DMS 273 (cell line): ENCODE measurements at regions not wholly inside any gene's neighbourhood (a gene's known extent, or its start where the extent isn't known, plus 50 kb on each side); places are given as distances from the start of the nearest gene placed in this dataset.
A peak's percentile ranks its signal among the peaks of the same experiment; 100 is the strongest.
"Not testable (repeated sequence)": the region's sequence is repeated elsewhere in the genome, so short reads cannot be mapped to it uniquely, and the experiment has no call there.

Experiments used
- DNase-seq: peaks from one replicate; lab custom pipeline; 2025; ENCODE audit not compliant: unreplicated experiment; lab: John Stamatoyannopoulos, UW

DNA sequence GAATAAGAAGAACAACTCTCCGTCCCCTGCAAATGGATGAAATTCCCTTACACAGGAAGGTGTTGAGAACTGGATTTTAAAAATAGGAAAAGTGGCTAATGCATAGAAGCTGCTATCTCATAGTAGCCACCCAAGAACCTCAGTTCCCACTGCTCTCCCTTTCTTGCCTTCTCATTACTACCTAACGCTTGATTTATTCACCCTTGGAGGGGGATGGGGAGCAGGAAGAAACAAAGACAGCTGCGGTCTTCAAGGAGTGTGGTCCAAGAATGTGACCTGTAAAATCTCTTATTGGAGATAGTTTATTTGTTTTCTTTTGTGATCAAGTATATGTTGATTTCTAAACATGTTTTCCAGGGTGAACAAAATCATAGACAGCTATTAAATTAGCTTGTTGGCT is 274.1 kb upstream of the CTNNB1 start:
- DNase-seq = no peak

DNA sequence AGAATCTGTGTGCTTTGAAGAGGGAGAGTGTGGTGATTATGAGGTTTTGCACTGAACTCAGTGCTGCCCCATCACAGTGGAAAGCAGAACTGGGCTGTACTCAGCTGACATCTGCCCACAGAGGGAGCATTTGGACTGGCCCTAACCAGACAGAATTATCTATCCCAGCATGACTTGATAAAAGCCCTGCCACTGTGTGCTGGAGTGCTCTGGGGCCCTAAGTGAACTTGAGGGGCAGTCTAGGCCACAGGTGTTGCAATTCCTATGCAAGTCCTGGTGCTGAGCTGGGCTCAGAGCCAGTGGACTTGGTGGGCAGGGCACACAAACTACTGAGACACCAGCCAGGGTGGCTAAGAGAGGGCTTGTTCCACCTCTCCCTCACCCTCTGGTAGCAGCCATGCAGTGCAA is 269.2 kb upstream of the CTNNB1 start:
- peak; percentile 4 for DNase-seq

DNA sequence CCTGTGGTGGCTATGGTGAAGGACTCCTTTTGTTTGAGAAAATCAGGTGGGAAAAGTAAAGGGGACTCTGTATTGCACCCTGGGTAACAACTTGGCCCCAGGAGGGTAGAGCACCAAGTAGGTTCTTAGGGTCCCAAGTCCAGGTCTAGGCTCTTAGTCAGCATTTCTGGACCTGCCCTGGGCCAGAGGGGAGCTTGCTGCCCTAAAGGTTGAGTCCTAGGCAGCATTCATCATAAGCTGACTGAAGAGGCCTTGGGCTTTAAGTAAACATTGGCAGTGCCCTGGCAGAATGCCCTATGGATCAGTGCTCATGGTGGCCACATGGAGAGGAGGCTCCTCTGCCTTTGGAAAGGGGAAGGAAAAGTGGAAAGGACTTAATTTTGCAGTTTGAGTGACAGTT is 268.5 kb upstream of the CTNNB1 start:
- no peak for DNase-seq

DNA sequence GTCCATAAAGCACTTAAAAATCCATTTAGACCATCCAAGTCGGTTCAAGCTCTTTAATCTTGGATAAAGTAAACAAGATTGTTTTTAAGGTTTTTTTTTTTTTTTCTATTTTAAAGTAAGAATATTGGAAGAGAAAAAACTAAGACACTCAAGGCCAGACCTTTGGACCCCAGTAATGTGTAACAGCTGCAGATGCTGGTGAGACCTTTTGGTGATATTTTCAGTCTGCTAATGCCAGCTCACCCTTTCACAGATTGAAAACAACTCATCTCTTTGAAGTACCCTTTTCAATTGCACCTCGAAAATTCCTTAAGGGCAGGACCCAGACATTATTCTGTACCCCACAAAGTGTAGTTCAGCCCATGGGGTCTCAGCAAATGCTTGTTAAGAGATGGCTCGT is 260.7 kb upstream of the CTNNB1 start:
- DNase-seq = no peak

DNA sequence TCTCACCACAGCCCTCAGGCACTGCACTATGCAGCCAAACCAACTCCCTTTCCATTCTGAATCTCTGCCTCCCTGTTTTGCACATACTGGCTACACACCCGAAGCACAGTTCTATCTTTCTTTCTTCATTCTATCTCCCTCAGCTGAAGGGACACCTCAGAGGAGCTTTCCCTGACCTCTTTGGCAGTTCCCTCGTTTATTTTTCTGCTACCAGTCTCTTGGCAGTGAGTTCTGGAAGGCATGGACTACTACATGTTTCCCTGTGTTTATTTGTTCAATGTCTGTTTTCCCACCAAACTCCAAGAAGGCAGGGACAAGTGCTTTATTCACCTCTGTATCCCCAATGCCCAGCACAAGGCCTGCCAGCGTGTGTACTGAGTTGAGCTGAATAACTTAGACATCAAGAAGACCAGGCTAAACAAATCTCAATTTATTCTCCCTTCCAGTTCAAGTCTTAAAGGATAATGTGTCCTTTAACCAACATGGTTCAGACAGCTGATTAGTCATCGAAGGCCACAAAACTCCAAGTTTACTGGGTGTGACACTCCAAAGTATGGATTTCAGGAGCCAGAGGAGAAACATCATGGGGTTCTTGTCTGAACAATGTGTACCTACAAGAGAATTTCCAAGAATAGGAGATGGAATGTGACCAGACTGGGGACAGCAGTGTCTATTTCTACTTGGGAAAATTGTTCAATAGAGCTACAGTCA is 260.1 kb upstream of the CTNNB1 start:
- no peak for DNase-seq

DNA sequence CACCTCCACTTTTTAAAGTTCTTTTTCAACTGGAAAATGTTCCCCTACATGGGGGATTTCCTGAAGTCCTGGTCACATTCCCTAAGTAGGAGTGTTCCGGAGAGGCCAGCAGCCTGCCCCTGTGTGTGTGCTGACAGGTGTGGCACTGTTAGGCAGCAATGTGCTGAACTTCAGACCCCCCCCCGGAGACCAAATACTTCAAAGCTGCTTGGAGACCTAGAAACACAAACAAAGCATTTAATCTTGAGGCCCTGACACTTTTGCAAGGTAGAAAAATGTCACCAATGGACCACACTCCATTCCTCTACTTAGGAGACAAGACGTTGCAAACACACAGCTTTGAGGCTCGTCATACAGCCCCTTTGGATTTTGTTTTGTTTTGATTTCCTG is 259.6 kb upstream of the CTNNB1 start:
- no peak for DNase-seq

DNA sequence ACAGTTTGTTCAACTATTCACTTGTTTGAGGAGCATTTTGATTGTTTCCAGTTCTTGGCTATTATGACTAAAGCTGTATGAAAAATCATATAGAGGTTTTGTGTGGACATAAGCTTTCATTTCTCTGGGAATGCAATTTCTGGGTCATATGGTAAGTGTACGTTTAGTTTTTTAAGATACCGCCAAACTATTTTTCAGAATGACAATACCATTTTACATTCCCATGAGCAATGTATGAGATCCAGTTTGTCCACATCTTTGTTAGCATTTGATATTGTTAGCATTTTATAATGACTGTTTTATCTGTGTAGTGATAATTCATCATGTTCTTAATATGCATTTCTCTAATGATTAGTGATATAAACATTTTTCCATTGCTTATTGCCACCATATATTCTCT is 258.7 kb upstream of the CTNNB1 start:
- DNase-seq = no peak

DNA sequence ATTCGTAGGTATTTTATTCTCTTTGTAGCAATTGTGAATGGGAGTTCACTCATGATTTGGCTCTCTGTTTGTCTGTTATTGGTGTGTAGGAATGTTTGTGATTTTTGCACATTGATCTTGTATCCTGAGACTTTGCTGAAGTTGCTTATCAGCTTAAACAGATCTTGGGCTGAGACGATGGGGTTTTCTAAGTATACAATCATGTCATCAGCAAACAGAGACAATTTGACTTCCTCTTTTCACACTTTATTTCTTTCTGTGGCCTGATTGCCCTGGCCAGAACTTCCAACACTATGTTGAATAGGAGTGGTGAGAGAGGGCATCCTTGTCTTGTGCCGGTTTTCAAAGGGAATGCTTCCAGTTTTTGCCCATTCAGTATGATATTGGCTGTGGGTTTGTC is 252.3 kb upstream of the CTNNB1 start:
- DNase-seq = not testable (repeated sequence)

DNA sequence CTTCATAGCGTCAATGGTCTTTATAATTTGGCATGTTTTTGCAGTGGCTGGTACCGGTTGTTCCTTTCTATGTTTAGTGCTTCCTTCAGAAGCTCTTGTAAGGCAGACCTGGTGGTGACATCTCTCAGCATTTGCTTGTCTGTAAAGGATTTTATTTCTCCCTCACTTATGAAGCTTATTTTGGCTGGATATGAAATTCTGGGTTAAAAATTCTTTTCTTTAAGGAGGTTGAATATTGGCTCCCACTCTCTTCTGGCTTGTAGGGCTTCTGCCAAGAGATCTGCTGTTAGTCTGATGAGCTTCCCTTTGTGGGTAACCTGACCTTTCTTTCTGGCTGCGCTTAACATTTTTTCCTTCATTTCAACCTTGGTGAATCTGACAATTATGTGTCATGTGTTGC is 250.0 kb upstream of the CTNNB1 start:
- not testable (repeated sequence) for DNase-seq

DNA sequence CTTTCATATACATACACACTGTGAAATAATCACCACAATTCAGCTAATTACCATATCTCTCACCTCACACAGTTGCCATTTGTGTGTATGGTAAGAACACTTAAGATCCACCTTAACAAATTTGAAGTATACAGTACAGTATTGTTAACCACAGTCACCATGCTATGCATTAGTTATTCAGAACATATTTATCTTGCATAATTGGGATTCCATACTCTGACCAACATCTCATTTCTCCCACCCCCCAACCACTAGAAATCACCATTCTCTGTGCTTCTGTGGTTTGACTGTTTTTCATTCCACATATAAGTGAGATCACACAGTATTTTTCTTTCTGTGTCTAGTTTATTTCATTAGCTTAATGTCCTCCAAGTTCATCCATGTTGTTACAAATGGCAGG is 247.7 kb upstream of the CTNNB1 start:
- no peak for DNase-seq

DNA sequence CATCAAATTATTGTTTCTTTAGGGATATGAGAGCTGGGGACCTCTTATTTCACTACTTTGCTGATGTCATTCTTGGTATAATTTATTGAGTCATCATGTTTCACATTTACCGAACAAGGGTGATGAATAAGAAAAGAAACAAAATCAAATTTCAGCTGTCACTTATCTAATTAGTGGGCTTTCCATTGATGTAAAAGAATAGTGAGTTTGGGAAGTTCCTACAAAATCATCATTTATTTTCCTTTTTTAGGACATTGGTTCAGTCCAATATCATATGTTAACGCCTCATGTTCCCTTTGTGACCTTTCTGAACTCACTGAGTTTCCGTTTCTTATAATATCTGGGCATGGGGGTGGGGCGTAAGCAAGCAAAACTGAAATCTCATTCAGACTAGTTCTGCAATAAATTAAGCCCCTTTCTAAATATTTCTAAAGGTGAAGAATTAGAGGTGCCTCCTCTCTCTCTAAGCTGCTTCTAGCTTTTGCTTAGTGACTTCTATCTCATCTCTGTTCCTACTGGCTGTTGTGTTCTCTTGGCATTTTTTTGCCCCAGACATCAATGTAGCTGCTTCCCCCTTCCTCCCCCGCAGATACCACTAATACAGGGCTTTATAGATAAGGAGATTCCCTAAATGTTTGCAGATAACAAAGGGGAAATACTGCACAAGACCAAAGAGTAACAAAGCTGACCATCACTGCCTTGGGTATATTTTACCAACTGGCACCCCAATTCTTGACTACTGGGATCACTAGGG is 238.0 kb upstream of the CTNNB1 start:
- no peak for DNase-seq

DNA sequence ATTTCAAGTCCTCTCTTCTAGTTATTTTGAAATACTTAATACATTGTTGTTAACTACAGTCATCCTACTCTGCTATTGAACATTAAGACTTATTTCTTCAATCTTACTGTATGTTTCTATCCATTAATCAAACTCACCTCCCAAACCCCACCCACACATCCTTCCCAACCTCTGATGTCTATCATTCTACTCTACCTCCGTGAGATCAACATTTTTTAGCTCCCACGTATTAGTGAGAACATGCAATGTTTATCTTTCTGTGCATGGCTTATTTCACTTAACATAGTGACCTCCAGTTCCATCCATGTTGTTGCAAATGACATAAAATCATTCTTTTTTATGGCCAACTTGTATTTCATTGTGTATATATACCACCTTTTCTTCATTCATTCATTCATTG is 236.6 kb upstream of the CTNNB1 start:
- DNase-seq = no peak

DNA sequence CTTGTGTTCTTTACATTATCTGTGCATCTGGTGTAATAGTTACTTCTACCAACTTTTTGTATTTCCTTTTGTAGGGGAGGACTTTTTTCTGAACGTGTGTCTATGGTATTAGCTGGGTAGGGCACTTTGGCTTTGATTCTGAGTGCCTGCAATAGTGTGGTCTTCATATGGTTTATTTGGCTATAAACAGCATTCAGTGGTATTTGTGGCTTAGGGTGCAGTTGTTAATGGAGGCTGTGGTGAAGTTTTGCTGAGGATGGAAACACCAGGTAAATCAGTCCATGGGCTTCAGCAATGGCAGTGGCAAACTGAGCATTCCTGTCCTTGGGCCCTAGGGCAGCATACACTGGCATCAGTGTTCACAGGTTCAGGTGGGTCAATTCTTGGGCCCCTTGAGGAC is 230.6 kb upstream of the CTNNB1 start:
- no peak for DNase-seq

DNA sequence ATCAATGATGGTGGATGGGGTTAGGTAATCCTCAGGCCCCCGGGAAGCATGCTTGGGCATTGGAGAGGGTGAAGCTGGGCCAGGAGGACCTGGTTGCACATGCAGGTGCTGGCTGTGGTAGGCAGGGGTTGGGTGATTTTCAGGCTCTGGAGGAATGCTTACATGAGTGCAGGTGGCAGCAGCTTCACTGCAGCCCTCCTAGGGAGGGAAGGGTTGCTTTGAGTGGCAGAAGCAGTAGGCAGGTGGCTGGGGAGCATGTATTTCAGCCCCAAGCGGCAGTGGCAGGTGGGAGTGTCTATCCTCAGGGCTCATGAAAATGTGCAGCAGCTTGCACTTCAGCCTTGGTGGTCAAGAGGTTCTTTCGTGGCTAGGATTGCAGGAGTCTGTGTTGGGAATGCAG is 230.0 kb upstream of the CTNNB1 start:
- DNase-seq = no peak

DNA sequence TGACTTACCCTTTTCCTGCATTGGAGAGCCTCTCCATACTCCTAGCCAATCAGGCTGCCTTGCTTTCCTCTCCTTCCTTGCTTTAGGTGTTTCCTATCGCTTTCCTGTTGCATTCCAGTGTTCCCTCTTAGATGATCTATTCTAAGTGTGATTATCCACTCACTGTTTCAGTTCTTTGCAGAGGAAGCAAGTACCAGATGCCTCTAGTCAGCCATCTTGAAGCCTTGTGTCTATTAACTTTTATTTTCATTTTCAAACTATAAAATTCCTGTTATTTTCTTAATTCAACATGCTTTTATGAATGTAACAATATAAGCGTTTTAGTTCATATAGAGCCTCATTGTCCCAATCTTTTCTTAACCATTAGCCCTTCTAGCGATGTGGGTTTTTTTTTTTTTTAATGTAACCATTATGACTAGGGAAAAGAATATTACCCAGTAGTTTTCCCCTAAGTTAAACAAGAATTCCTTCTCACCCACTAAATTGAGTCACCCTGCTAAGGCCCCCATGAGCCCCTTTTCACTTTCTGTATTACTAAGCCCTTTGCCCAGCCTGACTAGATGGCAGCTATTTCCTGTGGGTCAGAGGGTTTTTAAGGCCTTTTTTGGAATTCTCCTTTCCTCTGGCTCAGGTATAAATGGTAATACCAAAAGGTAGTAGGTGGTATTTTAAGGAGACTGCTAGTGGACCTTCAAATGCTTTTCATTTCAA is 229.4 kb upstream of the CTNNB1 start:
- DNase-seq = no peak

DNA sequence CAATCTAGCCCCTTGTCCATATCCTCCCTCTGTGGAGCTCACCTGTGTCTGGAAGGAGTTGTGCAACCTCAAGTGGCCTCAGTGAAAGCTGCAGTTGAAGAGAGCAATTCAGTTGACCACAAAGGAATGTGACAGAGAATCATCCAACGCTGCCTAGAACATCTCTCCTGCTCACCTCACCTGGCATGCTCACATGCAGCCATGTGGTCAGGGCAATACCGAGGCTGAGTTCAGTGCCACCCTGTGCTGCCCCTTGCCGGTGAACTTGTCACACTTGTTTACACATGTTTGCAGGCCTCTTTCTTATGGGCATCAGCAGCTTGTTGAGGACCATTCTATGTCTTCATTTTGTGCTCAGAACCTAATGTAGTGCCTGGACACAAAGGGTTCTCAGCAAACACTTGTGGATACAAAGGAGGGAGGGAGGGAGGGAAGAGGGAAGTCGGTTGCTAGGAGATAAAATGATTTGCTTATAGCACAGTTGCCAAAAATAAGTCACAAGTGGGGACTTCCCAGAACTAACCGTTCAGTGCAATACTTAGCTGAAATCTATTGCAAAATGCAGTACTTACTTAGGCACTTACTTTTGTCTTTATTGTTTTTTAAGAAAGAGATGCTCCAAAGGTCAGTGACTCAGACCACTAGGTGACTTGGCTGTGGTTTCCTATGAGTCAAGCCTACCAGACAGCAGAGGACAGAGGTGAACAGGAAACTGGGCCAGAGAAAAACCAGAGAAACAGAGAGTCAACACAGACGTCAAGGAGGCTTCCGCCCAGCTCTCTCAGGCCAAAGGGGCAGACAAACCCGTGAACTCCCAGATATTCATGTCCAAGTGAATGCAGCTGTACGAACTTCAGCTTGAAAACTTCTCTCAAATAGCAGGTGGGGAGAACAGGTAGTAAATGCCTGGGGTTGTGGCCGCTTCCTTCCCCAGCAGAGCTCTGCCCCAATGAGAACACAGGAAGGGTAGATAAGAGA is 227.8 kb upstream of the CTNNB1 start:
- DNase-seq = no peak

DNA sequence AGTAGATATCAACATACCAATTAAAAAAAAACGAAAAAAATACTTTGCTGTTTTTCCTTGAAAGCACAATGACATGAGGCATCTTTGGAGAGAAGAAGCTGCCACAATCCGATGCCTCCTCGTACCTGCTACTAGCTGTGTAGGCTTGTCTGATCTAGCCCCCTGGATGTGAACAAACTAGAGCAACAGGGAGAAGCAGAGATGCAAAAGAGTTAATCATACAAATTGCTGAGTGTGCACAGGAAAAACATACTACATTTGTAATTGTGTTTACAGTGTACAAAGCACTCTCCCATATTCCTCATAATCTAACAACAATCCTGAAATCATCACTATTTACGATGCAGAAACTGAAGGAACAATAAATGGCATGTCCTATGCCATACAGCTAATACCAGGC is 227.0 kb upstream of the CTNNB1 start:
- no peak for DNase-seq

DNA sequence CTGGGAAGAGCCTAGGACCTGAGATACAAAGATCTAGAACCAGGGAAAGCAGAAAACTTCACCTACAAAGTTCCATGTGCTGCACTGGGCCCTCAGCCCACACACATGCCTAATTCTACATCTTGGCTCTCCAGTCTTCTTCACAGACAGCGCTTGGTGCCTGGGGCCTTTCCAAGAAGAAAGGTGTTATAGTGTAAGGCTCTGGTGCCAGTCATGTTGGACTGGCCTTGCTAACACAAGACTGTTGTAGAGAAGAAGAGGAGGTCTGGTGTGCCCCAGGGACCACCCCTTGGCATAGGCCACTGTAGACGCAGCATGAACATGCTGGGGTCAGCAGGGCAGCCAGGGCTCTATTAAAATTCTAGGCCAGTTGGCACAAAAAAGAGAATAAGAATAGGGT is 226.2 kb upstream of the CTNNB1 start:
- no peak for DNase-seq

DNA sequence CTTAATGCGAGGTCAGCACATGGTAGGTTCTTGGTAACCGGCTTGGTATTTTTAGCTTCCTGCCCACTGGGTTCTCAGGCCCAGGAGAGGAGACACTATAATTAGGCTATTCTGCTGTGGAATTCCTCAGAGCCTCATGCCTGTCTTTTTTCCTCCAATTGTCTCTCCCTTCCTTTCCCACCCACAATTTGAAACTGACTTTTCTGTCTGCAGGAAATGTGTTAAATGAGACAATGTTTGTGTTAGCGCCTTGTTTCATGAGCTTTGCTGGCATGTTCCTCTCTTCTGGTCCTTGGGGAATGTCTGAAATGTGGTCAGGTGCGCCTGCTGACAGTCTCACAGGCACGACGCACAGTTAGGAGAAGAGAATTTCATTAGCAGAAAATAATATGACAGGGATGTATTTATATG is 223.6 kb upstream of the CTNNB1 start:
- DNase-seq = no peak

DNA sequence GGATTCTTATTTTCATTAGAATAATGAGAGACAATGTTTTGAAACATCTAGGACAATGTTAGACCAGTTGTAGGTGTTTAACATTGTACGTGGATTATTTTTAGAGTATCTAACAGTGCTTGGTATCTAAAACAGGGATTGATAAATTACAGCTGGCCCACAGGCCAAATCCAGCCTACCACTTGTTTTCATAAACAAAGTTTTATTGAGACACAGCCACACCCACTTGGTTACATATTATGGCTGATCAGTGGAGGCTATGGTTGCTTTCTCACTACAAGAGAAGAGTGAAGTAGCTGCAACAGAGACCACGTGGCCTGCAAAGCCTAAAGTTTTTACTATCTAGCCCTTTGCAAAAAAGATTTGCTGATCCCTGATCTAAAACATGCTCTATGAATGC is 223.1 kb upstream of the CTNNB1 start:
- DNase-seq = no peak

DNA sequence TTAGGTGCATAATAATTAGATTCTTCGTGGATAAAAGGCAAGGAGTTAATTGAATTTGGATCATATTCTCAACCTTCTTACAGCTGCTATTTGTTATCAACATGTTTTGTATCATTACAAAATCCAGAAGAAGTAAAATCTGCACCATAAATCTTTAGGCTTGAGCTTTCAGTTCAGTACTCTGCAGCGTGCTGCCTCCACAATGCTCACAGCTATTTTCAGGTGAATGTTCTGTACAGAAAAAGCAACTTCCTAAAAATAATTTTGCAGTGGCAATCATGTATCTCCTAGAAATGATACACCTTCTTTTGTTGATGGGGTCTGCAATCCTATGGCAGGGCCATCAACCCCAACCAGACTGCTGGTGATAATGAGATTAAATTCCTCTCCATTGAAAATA is 220.9 kb upstream of the CTNNB1 start:
- no peak for DNase-seq
